ENCODE measurements at regions not wholly inside any gene's neighbourhood (a gene's known extent, or its start where the extent isn't known, plus 50 kb on each side); places are given as distances from the start of the nearest gene placed in this dataset.

DNA sequence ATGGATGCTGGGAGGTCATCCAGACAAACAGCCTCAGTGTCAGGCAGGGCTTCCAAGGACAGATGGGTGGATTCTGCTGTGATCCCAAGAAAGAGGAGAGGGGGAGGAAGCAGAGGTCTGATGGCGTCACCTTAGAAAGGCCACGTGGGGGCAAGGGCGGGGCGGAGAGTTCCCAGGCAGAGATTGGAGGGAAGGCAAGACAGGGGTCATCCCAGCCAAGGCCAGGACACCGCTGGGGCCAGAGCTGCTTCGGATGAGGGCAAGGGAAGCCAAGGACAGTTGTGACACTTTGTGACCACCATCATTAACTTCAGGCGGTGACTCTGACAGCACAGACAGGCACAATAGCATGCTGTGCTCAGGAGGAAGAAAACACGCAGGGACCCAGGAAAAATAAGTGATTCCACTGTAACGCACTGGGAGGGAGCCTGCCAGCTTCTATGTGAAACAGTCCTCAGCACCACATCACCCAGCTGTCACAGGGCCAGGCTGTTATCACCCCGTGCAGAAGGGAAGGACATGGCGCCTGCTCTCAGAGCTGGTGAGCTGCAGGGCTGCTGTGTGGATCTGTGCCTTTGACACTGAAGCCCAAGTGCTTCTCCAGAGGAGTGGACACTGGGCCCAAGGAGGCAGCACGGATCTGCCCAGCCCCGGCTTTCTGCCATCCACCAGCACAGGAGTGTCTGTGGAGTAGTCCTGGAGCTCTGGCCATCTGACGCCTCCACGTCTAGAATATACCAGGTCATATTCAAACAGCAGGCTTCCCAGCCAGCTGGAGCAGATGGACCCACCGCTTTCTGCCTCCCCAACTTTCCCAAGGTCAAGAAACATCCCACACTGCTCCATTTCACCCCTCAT lies 204.1 kb downstream of the NDUFA10 start:
- CTCF ChIA-PET, result no interaction called here
- Histone ChIP-seq H3K36me3 (ENCODE audit: control insufficient read depth in 2 of 2, extremely low read depth in 1 of 2, insufficient read depth in 2 of 2, low read length in 2 of 2) (no peaks in the 10 kb centered on the region), H3K9me1 (replicated peaks; ENCODE audit: control insufficient read depth, extremely low read depth, insufficient read depth, low read length) (no peaks in the 10 kb centered on the region), H3K27ac (ENCODE audit: insufficient read depth, low read depth, low read length) (no peak overlapping the region), H3K9me3 (replicated peaks; ENCODE audit: control insufficient read depth, insufficient read depth, low read length) (no peaks in the 10 kb centered on the region), H3K79me2 (ENCODE audit: control insufficient read depth, insufficient read depth, low read length) (no peaks in the 10 kb centered on the region), H3K4me2 (ENCODE audit: insufficient read depth, low read length) (no peak overlapping the region), H3K9ac (replicated peaks; ENCODE audit: extremely low read depth, insufficient read depth, low read length) (no peak overlapping the region), H2AFZ (ENCODE audit: low read depth, low read length) (no peak overlapping the region), H3K27me3 (ENCODE audit: control insufficient read depth in 2 of 2, insufficient read depth in 2 of 2, low read length in 2 of 2) (no peaks in the 10 kb centered on the region), H3K4me3 (replicated peaks in 1 of 3; ENCODE audit: insufficient read depth in 1 of 3, low read depth in 1 of 3, low read length in 3 of 3) (no peak overlapping the region), H4K20me1 (replicated peaks; ENCODE audit: control insufficient read depth, extremely low read depth, insufficient read depth, low read length) (no peaks in the 10 kb centered on the region), H3K4me1 (ENCODE audit: control insufficient read depth, extremely low read depth, insufficient read depth, low read length) (no peaks in the 10 kb centered on the region)
- DNase-seq (ENCODE audit: low read depth, low spot score) (no peak), FAIRE-seq (no peak)
- intact Hi-C loops (cut with micrococcal nuclease) (no loop called here), dilution Hi-C loops (cut with MboI; ENCODE audit: extremely low pct_ligation_motif_present, low sequenced_read_pairs) (no loop called here)
- TF ChIP-seq POLR2A (IDR thresholded peaks at IDR 0.05; ENCODE audit: low read depth, low read length) (no peak), MYC (IDR thresholded peaks at IDR 0.05; ENCODE audit: low read depth, low read length) (no peak), GATA2 (IDR thresholded peaks at IDR 0.05; ENCODE audit: insufficient read depth, insufficient read length, low read depth, low read length) (no peak), EZH2 (IDR thresholded peaks at IDR 0.05; ENCODE audit: borderline replicate concordance, low read depth, low read length, severe bottlenecking) (no peak), JUN (IDR thresholded peaks at IDR 0.05; ENCODE audit: borderline replicate concordance, insufficient read depth, insufficient read length, low read depth) (no peak), POLR2AphosphoS5 (IDR thresholded peaks at IDR 0.05; ENCODE audit: insufficient read depth, low read depth, low read length) (no peak), FOS (IDR thresholded peaks at IDR 0.05; ENCODE audit: borderline replicate concordance, insufficient read depth, low read length) (no peak)
- TF ChIP-seq, protein P1, sequence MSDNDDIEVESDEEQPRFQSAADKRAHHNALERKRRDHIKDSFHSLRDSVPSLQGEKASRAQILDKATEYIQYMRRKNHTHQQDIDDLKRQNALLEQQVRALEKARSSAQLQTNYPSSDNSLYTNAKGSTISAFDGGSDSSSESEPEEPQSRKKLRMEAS (IDR thresholded peaks at IDR 0.05; ENCODE audit: insufficient read depth, insufficient read length), result no peak
- BruUV-seq (replicated peaks), result no TSS peak
- POLR2A ChIA-PET, result no interaction called here
